Small intestine (tissue), 7 donors: ENCODE measurements at regions not wholly inside any gene's neighbourhood (a gene's known extent, or its start where the extent isn't known, plus 50 kb on each side); places are given as distances from the start of the nearest gene placed in this dataset.

ENCODE experiments used
- DNase-seq, 2 donors: peaks; one replicate each; pipeline versions ENCODE4 v3.0.0 to v3.0.0-alpha.2; 2013
- FAIRE-seq: peaks from 2 replicates; lab custom pipeline; 2012; peaks lifted over from hg19 to GRCh38; lab: Jason Lieb, UNC
- H3K27ac ChIP-seq, 3 donors: one replicate each; pipeline ENCODE4 v1.5.1; 2013; ENCODE audit warnings: low read length in 2 of 3, mild to moderate bottlenecking in 2 of 3, control low read depth in 1 of 3, inconsistent platforms in 1 of 3, low read depth in 1 of 3, moderate library complexity in 1 of 3
- H3K27me3 ChIP-seq, 3 donors: one replicate each; pipeline ENCODE4 v1.6.1; 2013; ENCODE audit warnings: low read length in 3 of 3, inconsistent platforms in 1 of 3; ENCODE audit not compliant: control insufficient read depth in 3 of 3, insufficient read depth in 3 of 3
- H3K36me3 ChIP-seq, 3 donors: one replicate each; pipeline ENCODE4 v1.6.1; 2013; ENCODE audit warnings: low read length in 3 of 3, inconsistent platforms in 1 of 3, low read depth in 1 of 3, mild to moderate bottlenecking in 1 of 3, moderate library complexity in 1 of 3; ENCODE audit not compliant: control insufficient read depth in 3 of 3, insufficient read depth in 2 of 3
- H3K4me1 ChIP-seq, 3 donors: one replicate each; pipeline ENCODE4 v1.6.1; 2013; ENCODE audit warnings: low read length in 2 of 3, inconsistent platforms in 1 of 3, low read depth in 1 of 3, mild to moderate bottlenecking in 1 of 3, moderate library complexity in 1 of 3; ENCODE audit not compliant: control insufficient read depth in 3 of 3, insufficient read depth in 2 of 3
- H3K4me3 ChIP-seq, 3 donors: one replicate each; pipeline ENCODE4 v1.5.1; 2013; ENCODE audit warnings: low read length in 3 of 3, control low read depth in 1 of 3, inconsistent platforms in 1 of 3, low read depth in 1 of 3, mild to moderate bottlenecking in 1 of 3, moderate library complexity in 1 of 3
- H3K9me3 ChIP-seq, 2 donors: one replicate each; pipeline ENCODE4 v1.6.1; 2013; ENCODE audit warnings: low read depth in 1 of 2, low read length in 1 of 2; ENCODE audit not compliant: control insufficient read depth in 2 of 2, insufficient read depth in 1 of 2
- WGBS, 3 donors: extraction: QIAGEN DNeasy Blood & Tissue Kit; methylation state at CpG; one replicate each; pipeline ENCODE4 v1.1.7; 2013; 5-methylcytosine and 5-hydroxymethylcytosine counted together
- donor health status: healthy with polysubstance abuse.
- donor health status: control.
- donor health status: control.
- donor health status: Bipolar disorder and iron deficiency.
- donor health status: healthy.

GRCh38 chr11:29119116-29119515 is 897.7 kb downstream of the KCNA4 start:
- WGBS, 3 donors = 32 to 76% (median 54%) methylated on average over 1 of the region's 1 CpG
- Histone ChIP-seq H3K4me1 (no peaks in the 10 kb centered on the region), H3K4me3 (no peak overlapping the region), H3K36me3 (no peaks in the 10 kb centered on the region), H3K9me3 (no peaks in the 10 kb centered on the region), H3K27me3 (no peaks in the 10 kb centered on the region), H3K27ac (no peak overlapping the region)
- FAIRE-seq (no peak), DNase-seq (no peak)

DNA sequence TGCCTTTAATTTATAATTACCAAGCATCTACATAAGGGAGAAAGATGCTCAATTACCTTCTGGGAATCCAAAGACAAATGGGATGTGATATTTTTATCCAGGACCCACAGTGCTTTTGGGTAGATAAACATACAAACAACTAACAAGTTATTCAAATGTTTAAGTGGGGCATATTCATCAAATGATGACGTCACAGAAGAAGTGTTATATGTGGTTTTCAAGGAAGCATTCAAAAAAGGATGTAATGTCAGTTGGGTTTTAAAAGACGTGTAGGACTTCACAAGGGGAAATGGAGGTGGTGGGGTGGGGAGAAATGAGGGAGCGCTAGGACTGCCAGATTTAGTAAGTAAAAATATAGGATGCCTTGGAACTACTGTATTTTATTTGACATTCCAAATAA is 915.9 kb downstream of the KCNA4 start:
- Histone ChIP-seq H3K36me3 (no peaks in the 10 kb centered on the region), H3K9me3 (peaks cover 0 to 6% of the 10 kb centered on the region in 2 donors), H3K4me1 (no peaks in the 10 kb centered on the region), H3K27ac (no peak overlapping the region), H3K27me3 (no peaks in the 10 kb centered on the region), H3K4me3 (no peak overlapping the region)
- FAIRE-seq (no peak), DNase-seq (no peak)
- 47 to 76% (median 58%) methylated on average over 3 of the region's 3 CpGs for WGBS, 3 donors

- no peak overlapping the region for H3K4me3 ChIP-seq
- no peak for FAIRE-seq
- H3K27ac ChIP-seq = no peak overlapping the region
- 69 to 86% (median 78%) methylated on average over 1 of the region's 1 CpG for WGBS, 3 donors
- H3K4me1 ChIP-seq = no peaks in the 10 kb centered on the region
- no peaks in the 10 kb centered on the region for H3K27me3 ChIP-seq
- no peaks in the 10 kb centered on the region for H3K9me3 ChIP-seq
- no peak for DNase-seq
- H3K36me3 ChIP-seq = no peaks in the 10 kb centered on the region
Observed at GRCh38 chr11:29095821-29096220, 921.0 kb downstream of the KCNA4 start.

DNA sequence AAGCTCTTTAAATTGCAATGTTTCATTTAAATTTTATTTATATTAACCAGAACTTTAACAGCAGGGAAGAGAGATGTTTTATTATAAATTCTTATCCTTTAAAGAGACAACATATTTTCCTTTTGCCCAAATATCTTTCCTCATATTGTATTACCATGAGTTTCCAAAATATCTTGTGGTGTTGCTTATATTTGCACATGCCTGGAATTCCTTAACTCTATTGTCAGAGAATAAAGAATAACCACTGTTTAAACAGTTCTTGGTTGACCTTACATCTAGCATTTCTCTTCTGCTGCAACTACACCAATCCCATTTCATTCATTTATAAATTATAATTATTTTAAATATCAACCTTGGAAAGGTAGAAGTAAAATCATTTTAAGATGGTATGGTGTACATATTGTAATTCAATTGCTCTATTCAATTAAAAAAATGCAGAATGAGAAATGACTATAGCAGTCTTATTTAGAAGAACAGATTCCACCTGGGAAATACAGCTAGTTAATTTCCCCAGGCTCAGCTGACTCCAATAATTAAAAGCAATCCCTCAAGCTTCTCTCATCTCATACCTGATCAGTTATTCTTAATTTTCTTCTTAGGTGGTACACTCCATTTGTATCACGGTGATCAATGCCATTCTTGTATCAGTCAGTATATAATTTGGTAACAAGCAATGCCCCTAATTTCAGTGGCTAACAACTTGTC is 923.3 kb downstream of the KCNA4 start:
- H3K4me3 ChIP-seq = no peak overlapping the region
- H3K27me3 ChIP-seq = no peaks in the 10 kb centered on the region
- no peaks in the 10 kb centered on the region for H3K4me1 ChIP-seq
- no peaks in the 10 kb centered on the region for H3K9me3 ChIP-seq
- 78 to 94% (median 88%) methylated on average over 1 of the region's 1 CpG for WGBS, 3 donors
- FAIRE-seq (no peak), DNase-seq (no peak)
- H3K27ac ChIP-seq = no peak overlapping the region
- H3K36me3 ChIP-seq = no peaks in the 10 kb centered on the region

DNA sequence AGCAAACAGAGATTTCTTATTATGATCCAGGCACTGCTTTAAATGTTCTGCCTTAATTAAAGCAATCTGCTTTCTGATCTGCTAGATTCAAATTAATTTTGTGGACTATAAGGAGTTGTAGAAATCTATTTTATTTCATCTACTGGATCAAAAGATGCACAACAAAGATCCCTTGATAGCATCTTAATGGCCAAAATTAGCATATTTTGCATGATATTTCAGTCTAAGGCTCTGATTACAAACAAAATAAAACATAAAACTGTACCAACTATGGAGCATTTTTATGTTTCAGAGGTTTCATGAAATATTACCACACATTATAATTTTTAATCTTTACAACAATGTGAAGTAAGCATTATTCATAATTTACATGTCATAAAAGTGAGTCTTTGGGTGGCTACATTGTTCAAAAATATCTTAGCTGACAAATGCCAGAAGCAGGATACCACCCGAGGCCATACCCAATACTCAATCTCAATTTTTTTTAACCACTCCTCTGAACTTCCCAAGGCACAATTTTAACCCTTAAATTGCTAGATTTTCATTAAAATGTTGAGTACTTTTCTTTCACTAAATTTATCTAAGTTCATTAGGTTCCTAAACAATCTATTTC is 929.5 kb downstream of the KCNA4 start:
- FAIRE-seq = no peak
- H3K4me3 ChIP-seq = no peak overlapping the region
- H3K4me1 ChIP-seq = no peaks in the 10 kb centered on the region
- H3K27ac ChIP-seq = no peak overlapping the region
- WGBS, 3 donors = 0 to 11% (median 2%) methylated on average over 1 of the region's 1 CpG
- no peak for DNase-seq
- H3K9me3 ChIP-seq = no peaks in the 10 kb centered on the region
- no peaks in the 10 kb centered on the region for H3K27me3 ChIP-seq
- no peaks in the 10 kb centered on the region for H3K36me3 ChIP-seq

DNA sequence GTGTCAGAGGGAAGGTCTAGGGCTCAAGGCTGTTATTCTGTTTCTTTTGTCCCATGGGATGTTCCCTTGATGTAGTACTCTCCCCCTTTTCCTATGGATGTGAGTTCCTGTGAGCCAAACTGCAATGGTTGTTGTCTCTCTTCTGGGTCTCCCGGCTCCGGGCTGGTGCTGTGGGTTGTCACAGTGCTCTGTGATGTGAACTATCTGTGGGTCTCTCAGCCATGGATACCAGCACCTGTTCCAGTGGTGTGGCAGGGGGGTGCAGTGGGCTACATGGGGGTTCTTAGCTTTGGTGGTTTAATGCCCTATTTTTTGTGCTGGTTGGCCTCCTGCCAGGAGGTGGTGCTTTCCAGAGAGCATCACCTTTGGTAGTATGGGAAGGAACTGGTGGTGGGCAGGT is 941.1 kb downstream of the KCNA4 start:
- Histone ChIP-seq H3K4me3 (no peak overlapping the region), H3K27me3 (no peaks in the 10 kb centered on the region), H3K36me3 (no peaks in the 10 kb centered on the region), H3K9me3 (peaks cover 0 to 7% of the 10 kb centered on the region in 2 donors), H3K4me1 (no peaks in the 10 kb centered on the region), H3K27ac (no peak overlapping the region)
- WGBS, 3 donors = 91 to 98% (median 98%) methylated on average over 2 of the region's 2 CpGs
- DNase-seq = no peak
- no peak for FAIRE-seq

DNA sequence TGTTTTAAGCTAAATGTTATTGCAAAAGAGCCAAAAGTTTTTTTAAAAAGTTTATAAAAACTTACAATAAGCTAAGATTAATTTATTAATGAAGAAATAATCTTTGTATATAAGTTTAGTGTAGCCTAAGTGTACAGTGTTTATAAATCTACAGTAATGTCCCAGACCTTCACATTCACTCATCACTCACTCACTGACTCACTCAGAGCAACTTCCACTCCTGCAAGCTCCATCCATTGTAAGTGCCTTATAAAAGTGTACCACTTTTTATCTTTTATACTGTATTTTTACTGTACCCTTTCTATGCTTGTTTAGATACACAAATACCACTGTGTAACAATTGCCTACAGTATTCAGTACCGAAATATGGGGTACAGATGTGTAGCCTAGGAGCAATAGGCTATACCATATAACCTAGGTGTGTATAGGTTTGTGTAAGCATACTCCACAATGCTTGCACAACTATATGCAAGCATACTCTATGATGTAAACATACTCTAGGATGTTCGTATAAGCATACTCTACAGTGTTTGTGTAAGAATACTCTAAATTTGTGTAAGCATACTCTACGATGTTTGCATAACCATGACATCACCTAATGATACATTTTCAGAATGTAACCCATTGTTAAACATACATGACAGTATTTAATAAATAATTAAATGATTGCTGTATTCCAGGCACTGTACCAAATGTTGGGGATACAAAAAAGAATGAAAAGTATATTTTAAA is 953.0 kb downstream of the KCNA4 start:
- no peaks in the 10 kb centered on the region for H3K36me3 ChIP-seq
- H3K4me3 ChIP-seq = no peak overlapping the region
- 57 to 70% (median 60%) methylated on average over 3 of the region's 3 CpGs for WGBS, 3 donors
- FAIRE-seq (no peak), DNase-seq (no peak)
- H3K4me1 ChIP-seq = no peaks in the 10 kb centered on the region
- no peaks in the 10 kb centered on the region for H3K27me3 ChIP-seq
- H3K9me3 ChIP-seq = no peaks in the 10 kb centered on the region
- H3K27ac ChIP-seq = no peak overlapping the region

DNA sequence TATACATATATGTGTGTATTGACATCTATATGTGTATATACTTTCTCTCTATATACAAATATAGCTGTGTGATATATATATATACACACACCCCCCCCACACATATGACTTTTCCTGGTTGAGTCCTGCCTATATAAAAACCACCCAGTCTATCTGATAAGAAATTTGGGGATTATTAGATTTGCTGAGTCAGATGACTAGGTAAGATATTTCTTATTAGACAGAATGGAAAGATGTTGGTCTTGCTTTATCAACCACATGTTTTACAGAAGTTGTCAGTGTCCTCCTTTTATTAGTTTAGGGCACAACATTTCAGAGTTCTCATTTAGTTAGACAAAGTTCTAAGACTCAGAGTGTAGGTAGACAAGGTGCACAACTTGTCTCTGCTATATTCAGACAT is 953.3 kb downstream of the METTL15 start:
- Histone ChIP-seq H3K9me3 (peaks cover 0 to 6% of the 10 kb centered on the region in 2 donors), H3K27ac (no peak overlapping the region), H3K36me3 (no peaks in the 10 kb centered on the region), H3K4me1 (no peaks in the 10 kb centered on the region), H3K4me3 (no peak overlapping the region), H3K27me3 (no peaks in the 10 kb centered on the region)
- no peak for DNase-seq
- no peak for FAIRE-seq
